ENCODE measurements at regions not wholly inside any gene's neighbourhood (a gene's known extent, or its start where the extent isn't known, plus 50 kb on each side); places are given as distances from the start of the nearest gene placed in this dataset.

DNA sequence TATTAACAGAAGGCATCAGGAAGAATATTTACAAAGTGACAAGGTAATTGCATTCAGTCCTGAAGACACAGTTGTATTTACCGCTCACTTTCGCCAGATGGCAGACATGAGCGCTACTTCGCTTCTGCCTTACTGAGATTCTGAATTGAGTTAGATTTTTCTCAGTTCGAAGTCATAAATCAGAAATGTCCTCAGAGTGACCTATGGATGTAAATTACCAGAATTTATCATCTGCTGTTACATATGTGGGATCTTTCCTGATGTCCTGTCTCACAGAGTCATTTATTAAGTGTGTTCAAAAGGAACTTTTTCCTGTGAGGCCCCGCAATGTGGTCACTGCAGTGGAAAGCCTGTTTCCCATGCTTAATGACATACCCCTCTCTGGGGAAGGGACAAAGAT, 97.3 kb upstream of the DCLK2 start:
- H3K36me3 Mint-ChIP-seq (ENCODE audit: low read depth) = no peaks in the 10 kb centered on the region
- Histone ChIP-seq H2AFZ (no peak overlapping the region), H3K36me3 (ENCODE audit: insufficient read depth) (no peaks in the 10 kb centered on the region), H3K27ac (ENCODE audit: low read depth) (no peak overlapping the region), H3K27me3 (ENCODE audit: insufficient read depth) (no peaks in the 10 kb centered on the region), H3K4me2 (no peak overlapping the region), H3F3A (replicated peaks; ENCODE audit: low read depth) (no peaks in the 10 kb centered on the region), H3K79me2 (replicated peaks; ENCODE audit: insufficient read depth) (no peaks in the 10 kb centered on the region), H4K20me1 (replicated peaks; ENCODE audit: insufficient read depth) (no peaks in the 10 kb centered on the region), H3K4me3 (no peak overlapping the region), H3K9me2 (ENCODE audit: insufficient read depth) (no peaks in the 10 kb centered on the region), H3K4me1 (ENCODE audit: insufficient read depth) (no peaks in the 10 kb centered on the region)
- H3K9me3 Mint-ChIP-seq = no peaks in the 10 kb centered on the region
- TF ChIP-seq, protein P1, sequence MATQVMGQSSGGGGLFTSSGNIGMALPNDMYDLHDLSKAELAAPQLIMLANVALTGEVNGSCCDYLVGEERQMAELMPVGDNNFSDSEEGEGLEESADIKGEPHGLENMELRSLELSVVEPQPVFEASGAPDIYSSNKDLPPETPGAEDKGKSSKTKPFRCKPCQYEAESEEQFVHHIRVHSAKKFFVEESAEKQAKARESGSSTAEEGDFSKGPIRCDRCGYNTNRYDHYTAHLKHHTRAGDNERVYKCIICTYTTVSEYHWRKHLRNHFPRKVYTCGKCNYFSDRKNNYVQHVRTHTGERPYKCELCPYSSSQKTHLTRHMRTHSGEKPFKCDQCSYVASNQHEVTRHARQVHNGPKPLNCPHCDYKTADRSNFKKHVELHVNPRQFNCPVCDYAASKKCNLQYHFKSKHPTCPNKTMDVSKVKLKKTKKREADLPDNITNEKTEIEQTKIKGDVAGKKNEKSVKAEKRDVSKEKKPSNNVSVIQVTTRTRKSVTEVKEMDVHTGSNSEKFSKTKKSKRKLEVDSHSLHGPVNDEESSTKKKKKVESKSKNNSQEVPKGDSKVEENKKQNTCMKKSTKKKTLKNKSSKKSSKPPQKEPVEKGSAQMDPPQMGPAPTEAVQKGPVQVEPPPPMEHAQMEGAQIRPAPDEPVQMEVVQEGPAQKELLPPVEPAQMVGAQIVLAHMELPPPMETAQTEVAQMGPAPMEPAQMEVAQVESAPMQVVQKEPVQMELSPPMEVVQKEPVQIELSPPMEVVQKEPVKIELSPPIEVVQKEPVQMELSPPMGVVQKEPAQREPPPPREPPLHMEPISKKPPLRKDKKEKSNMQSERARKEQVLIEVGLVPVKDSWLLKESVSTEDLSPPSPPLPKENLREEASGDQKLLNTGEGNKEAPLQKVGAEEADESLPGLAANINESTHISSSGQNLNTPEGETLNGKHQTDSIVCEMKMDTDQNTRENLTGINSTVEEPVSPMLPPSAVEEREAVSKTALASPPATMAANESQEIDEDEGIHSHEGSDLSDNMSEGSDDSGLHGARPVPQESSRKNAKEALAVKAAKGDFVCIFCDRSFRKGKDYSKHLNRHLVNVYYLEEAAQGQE (IDR thresholded peaks at IDR 0.05; ENCODE audit: unreplicated experiment) = no peak
- TF ChIP-seq, protein P2, sequence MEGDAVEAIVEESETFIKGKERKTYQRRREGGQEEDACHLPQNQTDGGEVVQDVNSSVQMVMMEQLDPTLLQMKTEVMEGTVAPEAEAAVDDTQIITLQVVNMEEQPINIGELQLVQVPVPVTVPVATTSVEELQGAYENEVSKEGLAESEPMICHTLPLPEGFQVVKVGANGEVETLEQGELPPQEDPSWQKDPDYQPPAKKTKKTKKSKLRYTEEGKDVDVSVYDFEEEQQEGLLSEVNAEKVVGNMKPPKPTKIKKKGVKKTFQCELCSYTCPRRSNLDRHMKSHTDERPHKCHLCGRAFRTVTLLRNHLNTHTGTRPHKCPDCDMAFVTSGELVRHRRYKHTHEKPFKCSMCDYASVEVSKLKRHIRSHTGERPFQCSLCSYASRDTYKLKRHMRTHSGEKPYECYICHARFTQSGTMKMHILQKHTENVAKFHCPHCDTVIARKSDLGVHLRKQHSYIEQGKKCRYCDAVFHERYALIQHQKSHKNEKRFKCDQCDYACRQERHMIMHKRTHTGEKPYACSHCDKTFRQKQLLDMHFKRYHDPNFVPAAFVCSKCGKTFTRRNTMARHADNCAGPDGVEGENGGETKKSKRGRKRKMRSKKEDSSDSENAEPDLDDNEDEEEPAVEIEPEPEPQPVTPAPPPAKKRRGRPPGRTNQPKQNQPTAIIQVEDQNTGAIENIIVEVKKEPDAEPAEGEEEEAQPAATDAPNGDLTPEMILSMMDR (conservative IDR thresholded peaks at IDR 0.05; ENCODE audit: low read depth in 2 of 2) = peak; percentile 72 to 77
- no peak for TF ChIP-seq JUNB (IDR thresholded peaks at IDR 0.05; ENCODE audit: unreplicated experiment)
- TF ChIP-seq STAT1 (IDR thresholded peaks at IDR 0.05; ENCODE audit: unreplicated experiment) = no peak
- H3K4me3 Mint-ChIP-seq = no peak overlapping the region
- H3K27me3 Mint-ChIP-seq (ENCODE audit: insufficient read depth, low read depth, poor library complexity) = peaks cover 2% of the 10 kb centered on the region
- no peak overlapping the region for H3K27ac Mint-ChIP-seq
- H3K4me1 Mint-ChIP-seq = no peaks in the 10 kb centered on the region
- DNase-seq (ENCODE audit: low spot score) (peak; percentile 59), ATAC-seq (peak; percentile 52)

DNA sequence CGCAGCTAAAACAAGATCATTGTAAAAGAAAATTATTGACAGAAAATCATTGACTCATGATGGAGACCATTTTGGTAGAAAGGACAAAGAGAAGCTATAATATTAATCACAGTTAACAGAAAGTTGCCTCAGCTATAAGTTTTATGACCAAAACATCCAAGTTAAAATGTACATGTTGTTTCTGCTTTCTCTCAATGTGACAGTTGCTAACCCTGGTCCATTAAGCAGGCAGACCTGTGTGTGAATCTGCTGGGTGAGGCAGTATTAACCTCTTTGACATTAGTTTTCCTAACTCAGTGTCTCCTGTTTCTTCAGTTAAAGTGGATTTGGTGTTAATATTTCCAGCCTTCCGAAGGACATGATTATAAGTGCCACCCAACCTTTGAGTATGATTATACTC, 94.8 kb upstream of the DCLK2 start:
- Histone ChIP-seq H3K79me2 (replicated peaks; ENCODE audit: insufficient read depth) (no peaks in the 10 kb centered on the region), H4K20me1 (replicated peaks; ENCODE audit: insufficient read depth) (no peaks in the 10 kb centered on the region), H3F3A (replicated peaks; ENCODE audit: low read depth) (no peaks in the 10 kb centered on the region), H3K4me2 (no peak overlapping the region), H3K36me3 (ENCODE audit: insufficient read depth) (no peaks in the 10 kb centered on the region), H3K4me3 (no peak overlapping the region), H3K27ac (ENCODE audit: low read depth) (no peak overlapping the region), H3K27me3 (ENCODE audit: insufficient read depth) (no peaks in the 10 kb centered on the region), H3K9me2 (ENCODE audit: insufficient read depth) (no peaks in the 10 kb centered on the region), H2AFZ (no peak overlapping the region), H3K4me1 (ENCODE audit: insufficient read depth) (peaks cover 9% of the 10 kb centered on the region; the same call in 1 of the 2 replicates)
- Mint-ChIP-seq H3K9me3 (no peaks in the 10 kb centered on the region), H3K36me3 (ENCODE audit: low read depth) (no peaks in the 10 kb centered on the region), H3K4me1 (peaks cover 15% of the 10 kb centered on the region), H3K27ac (no peak overlapping the region), H3K4me3 (no peak overlapping the region), H3K27me3 (ENCODE audit: insufficient read depth, low read depth, poor library complexity) (peaks cover 2% of the 10 kb centered on the region)
- TF ChIP-seq STAT1 (IDR thresholded peaks at IDR 0.05; ENCODE audit: unreplicated experiment) = no peak
- no peak for TF ChIP-seq EZH2phosphoT487 (IDR thresholded peaks at IDR 0.05; ENCODE audit: unreplicated experiment)
- TF ChIP-seq, protein P3, sequence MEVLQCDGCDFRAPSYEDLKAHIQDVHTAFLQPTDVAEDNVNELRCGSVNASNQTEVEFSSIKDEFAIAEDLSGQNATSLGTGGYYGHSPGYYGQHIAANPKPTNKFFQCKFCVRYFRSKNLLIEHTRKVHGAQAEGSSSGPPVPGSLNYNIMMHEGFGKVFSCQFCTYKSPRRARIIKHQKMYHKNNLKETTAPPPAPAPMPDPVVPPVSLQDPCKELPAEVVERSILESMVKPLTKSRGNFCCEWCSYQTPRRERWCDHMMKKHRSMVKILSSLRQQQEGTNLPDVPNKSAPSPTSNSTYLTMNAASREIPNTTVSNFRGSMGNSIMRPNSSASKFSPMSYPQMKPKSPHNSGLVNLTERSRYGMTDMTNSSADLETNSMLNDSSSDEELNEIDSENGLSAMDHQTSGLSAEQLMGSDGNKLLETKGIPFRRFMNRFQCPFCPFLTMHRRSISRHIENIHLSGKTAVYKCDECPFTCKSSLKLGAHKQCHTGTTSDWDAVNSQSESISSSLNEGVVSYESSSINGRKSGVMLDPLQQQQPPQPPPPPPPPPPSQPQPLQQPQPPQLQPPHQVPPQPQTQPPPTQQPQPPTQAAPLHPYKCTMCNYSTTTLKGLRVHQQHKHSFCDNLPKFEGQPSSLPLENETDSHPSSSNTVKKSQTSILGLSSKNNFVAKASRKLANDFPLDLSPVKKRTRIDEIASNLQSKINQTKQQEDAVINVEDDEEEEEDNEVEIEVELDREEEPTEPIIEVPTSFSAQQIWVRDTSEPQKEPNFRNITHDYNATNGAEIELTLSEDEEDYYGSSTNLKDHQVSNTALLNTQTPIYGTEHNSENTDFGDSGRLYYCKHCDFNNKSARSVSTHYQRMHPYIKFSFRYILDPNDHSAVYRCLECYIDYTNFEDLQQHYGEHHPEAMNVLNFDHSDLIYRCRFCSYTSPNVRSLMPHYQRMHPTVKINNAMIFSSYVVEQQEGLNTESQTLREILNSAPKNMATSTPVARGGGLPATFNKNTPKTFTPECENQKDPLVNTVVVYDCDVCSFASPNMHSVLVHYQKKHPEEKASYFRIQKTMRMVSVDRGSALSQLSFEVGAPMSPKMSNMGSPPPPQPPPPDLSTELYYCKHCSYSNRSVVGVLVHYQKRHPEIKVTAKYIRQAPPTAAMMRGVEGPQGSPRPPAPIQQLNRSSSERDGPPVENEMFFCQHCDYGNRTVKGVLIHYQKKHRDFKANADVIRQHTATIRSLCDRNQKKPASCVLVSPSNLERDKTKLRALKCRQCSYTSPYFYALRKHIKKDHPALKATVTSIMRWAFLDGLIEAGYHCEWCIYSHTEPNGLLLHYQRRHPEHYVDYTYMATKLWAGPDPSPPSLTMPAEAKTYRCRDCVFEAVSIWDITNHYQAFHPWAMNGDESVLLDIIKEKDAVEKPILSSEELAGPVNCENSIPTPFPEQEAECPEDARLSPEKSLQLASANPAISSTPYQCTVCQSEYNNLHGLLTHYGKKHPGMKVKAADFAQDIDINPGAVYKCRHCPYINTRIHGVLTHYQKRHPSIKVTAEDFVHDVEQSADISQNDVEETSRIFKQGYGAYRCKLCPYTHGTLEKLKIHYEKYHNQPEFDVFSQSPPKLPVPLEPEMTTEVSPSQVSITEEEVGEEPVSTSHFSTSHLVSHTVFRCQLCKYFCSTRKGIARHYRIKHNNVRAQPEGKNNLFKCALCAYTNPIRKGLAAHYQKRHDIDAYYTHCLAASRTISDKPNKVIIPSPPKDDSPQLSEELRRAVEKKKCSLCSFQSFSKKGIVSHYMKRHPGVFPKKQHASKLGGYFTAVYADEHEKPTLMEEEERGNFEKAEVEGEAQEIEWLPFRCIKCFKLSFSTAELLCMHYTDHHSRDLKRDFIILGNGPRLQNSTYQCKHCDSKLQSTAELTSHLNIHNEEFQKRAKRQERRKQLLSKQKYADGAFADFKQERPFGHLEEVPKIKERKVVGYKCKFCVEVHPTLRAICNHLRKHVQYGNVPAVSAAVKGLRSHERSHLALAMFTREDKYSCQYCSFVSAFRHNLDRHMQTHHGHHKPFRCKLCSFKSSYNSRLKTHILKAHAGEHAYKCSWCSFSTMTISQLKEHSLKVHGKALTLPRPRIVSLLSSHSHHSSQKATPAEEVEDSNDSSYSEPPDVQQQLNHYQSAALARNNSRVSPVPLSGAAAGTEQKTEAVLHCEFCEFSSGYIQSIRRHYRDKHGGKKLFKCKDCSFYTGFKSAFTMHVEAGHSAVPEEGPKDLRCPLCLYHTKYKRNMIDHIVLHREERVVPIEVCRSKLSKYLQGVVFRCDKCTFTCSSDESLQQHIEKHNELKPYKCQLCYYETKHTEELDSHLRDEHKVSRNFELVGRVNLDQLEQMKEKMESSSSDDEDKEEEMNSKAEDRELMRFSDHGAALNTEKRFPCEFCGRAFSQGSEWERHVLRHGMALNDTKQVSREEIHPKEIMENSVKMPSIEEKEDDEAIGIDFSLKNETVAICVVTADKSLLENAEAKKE (CRISPR knock-in tag; IDR thresholded peaks at IDR 0.05) = no peak
- TF ChIP-seq, protein P4, sequence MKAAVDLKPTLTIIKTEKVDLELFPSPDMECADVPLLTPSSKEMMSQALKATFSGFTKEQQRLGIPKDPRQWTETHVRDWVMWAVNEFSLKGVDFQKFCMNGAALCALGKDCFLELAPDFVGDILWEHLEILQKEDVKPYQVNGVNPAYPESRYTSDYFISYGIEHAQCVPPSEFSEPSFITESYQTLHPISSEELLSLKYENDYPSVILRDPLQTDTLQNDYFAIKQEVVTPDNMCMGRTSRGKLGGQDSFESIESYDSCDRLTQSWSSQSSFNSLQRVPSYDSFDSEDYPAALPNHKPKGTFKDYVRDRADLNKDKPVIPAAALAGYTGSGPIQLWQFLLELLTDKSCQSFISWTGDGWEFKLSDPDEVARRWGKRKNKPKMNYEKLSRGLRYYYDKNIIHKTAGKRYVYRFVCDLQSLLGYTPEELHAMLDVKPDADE (IDR thresholded peaks at IDR 0.05) = no peak
- TF ChIP-seq CREB1 (CRISPR knock-in tag; IDR thresholded peaks at IDR 0.05; ENCODE audit: low read depth) = no peak
- no peak for TF ChIP-seq ZNF331 (CRISPR knock-in tag; IDR thresholded peaks at IDR 0.05; ENCODE audit: low read depth)
- TF ChIP-seq EZH2 (IDR thresholded peaks at IDR 0.05; ENCODE audit: low read depth, unreplicated experiment) = no peak
- DNase-seq (ENCODE audit: low spot score) = no peak
- no peak for ATAC-seq
